ENCODE measurements at regions not wholly inside any gene's neighbourhood (a gene's known extent, or its start where the extent isn't known, plus 50 kb on each side); places are given as distances from the start of the nearest gene placed in this dataset.

DNA sequence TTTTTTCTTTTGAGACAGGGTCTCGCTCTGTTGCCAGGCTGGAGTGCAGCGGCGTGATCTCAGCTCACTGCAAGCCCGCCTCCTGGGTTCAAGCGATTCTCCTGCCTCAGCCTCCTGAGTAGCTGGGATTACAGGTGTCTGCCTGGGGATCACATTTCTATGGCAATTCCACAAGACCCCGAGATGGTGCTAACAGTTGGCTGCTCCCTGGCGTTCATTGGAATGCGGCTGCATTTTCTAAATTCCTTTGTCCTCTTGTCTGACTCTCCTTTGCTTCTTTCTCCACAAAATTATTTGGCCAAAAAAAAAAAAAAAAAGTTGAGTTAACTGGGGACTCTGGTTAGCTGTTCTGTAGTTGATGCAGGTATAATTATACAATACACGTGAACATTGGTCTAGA, 176.4 kb downstream of the ETS2 start:
- Histone ChIP-seq H3K4me3 (ENCODE audit: low read depth in 1 of 3, low read length in 3 of 3) (no peak overlapping the region), H3K9ac (ENCODE audit: low read depth in 1 of 2, low read length in 2 of 2) (no peak overlapping the region), H3K9me3 (ENCODE audit: control insufficient read depth in 4 of 4, low read length in 3 of 4) (no peaks in the 10 kb centered on the region), H3K27ac (ENCODE audit: low read depth in 1 of 2, low read length in 2 of 2) (no peak overlapping the region), H3K27me3 (ENCODE audit: control insufficient read depth in 4 of 4, insufficient read depth in 4 of 4, low read length in 3 of 4) (no peaks in the 10 kb centered on the region), H3K36me3 (ENCODE audit: control insufficient read depth in 4 of 4, insufficient read depth in 3 of 4, low read depth in 1 of 4, low read length in 3 of 4) (no peaks in the 10 kb centered on the region), H3K4me1 (ENCODE audit: control insufficient read depth in 4 of 4, insufficient read depth in 4 of 4, low read length in 3 of 4) (peaks cover 0 to 1% (median 0%) of the 10 kb centered on the region in 4 donors)
- DNase-seq (ENCODE audit: low spot score) = no peak
- WGBS = 80% methylated on average over 9 of the region's 9 CpGs
- TF ChIP-seq RXRA (IDR thresholded peaks at IDR 0.05) (no peak), YY1 (IDR thresholded peaks at IDR 0.05) (no peak), RAD21 (IDR thresholded peaks at IDR 0.05) (no peak), ZBTB33 (IDR thresholded peaks at IDR 0.05) (no peak), REST (IDR thresholded peaks at IDR 0.05) (no peak), JUND (IDR thresholded peaks at IDR 0.05) (no peak), FOXA1 (IDR thresholded peaks at IDR 0.05) (no peak), EGR1 (IDR thresholded peaks at IDR 0.05; ENCODE audit: low read depth in 2 of 2) (no peak), GABPA (IDR thresholded peaks at IDR 0.05 in 1 of 2, conservative IDR thresholded peaks at IDR 0.05 in 1 of 2) (no peak)

DNA sequence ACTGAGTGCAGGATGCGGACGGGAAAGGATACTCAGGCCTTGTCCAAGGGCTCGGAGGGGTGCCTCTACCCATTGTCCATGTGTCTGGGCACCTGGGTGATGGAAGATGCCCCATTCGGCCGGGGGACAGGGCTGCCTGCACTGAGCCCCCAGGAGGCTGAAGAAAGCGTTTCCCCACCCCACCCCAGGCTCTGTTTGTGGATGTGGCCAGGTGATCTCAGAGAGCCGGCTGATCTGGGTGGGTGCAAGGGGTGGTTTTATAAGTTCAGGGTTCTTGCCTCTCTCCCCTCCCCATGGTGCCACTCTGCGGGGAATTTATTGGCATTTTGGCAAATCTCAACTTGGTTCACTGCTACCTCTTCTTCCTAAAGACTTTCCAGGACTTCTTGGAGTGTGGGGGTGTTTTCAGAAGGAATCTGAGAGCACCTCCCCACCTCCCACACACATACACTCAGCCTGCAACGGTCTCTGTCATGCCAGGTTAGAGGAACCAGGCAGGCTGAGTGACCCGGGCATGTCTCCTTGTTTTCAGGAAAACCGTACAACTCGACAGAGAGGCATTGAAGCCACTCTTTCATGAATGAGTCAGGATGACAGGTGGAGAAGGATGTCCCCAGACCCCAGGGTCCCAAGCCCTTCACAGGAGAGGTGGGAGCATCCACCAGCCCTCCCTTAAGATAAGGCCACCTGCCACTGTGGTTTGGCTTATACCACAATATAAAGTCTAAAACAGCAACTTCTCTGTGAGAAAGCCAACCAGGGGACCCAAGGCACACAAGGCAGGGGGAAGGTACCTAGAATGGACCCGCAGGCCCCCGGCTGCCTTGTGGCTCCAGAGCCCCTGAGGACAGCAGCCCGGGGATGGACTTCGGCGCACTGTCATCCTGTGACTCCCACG, 174.9 kb downstream of the ETS2 start:
- Histone ChIP-seq H3K9ac (ENCODE audit: low read depth in 1 of 2, low read length in 2 of 2) (no peak overlapping the region), H3K4me1 (ENCODE audit: control insufficient read depth in 4 of 4, insufficient read depth in 4 of 4, low read length in 3 of 4) (no peaks in the 10 kb centered on the region), H3K36me3 (ENCODE audit: control insufficient read depth in 4 of 4, insufficient read depth in 3 of 4, low read depth in 1 of 4, low read length in 3 of 4) (no peaks in the 10 kb centered on the region), H3K27me3 (ENCODE audit: control insufficient read depth in 4 of 4, insufficient read depth in 4 of 4, low read length in 3 of 4) (no peaks in the 10 kb centered on the region), H3K27ac (ENCODE audit: low read depth in 1 of 2, low read length in 2 of 2) (no peak overlapping the region), H3K4me3 (ENCODE audit: low read depth in 1 of 3, low read length in 3 of 3) (no peak overlapping the region), H3K9me3 (ENCODE audit: control insufficient read depth in 4 of 4, low read length in 3 of 4) (no peaks in the 10 kb centered on the region)
- no peak for TF ChIP-seq TAF1 (conservative IDR thresholded peaks at IDR 0.05)
- no peak for TF ChIP-seq GABPA (IDR thresholded peaks at IDR 0.05 in 1 of 2, conservative IDR thresholded peaks at IDR 0.05 in 1 of 2)
- TF ChIP-seq HNF4G (IDR thresholded peaks at IDR 0.05) = no peak
- no peak for TF ChIP-seq REST (IDR thresholded peaks at IDR 0.05)
- no peak for TF ChIP-seq YY1 (IDR thresholded peaks at IDR 0.05)
- no peak for TF ChIP-seq HNF4A (conservative IDR thresholded peaks at IDR 0.05)
- TF ChIP-seq, protein P1, sequence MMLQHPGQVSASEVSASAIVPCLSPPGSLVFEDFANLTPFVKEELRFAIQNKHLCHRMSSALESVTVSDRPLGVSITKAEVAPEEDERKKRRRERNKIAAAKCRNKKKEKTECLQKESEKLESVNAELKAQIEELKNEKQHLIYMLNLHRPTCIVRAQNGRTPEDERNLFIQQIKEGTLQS (IDR thresholded peaks at IDR 0.05) = no peak
- WGBS = 85% methylated on average over 18 of the region's 18 CpGs
- no peak for DNase-seq (ENCODE audit: low spot score)
